ENCODE measurements at regions not wholly inside any gene's neighbourhood (a gene's known extent, or its start where the extent isn't known, plus 50 kb on each side); places are given as distances from the start of the nearest gene placed in this dataset.

DNA sequence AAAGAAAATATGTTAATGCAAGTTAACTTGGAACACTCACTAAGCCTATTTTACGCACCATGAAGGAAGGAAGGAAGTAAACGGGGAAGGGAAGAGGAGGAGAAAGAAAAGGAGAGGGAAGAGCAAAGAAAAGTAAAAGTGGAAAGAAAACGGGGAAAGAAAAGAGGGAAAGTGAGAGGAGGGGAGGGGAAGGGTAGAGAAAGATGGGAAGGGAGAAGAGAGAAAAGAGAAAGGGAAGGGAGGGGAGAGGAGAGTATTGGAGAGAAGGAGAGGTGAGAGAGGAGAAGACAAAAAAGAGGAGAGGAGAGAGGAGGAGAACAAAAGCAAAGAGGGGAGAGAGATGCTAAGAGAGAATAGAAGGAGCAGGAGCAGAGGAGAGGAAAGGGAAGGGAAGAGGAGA, 224.1 kb downstream of the SLITRK2 start:
- TF ChIP-seq ZMYM3 (CRISPR knock-in tag; IDR thresholded peaks at IDR 0.05) (no peak), ZNF274 (CRISPR knock-in tag; IDR thresholded peaks at IDR 0.05) (no peak), U2AF1 (optimal IDR thresholded peaks at IDR 0.05; ENCODE audit: low read depth, low read length) (no peak), ZFX (CRISPR knock-in tag; IDR thresholded peaks at IDR 0.05; ENCODE audit: low read depth) (no peak), CTCF (CRISPR knock-in tag; IDR thresholded peaks at IDR 0.05) (no peak)
